D721Med (cell line): ENCODE measurements at regions not wholly inside any gene's neighbourhood (a gene's known extent, or its start where the extent isn't known, plus 50 kb on each side); places are given as distances from the start of the nearest gene placed in this dataset.

ENCODE experiments used
- DNase-seq: peaks from one replicate; pipeline ENCODE4 v3.0.0; 2011; ENCODE audit warnings: low spot score; ENCODE audit not compliant: insufficient read length
- FAIRE-seq: peaks from 2 replicates; lab custom pipeline; 2011; peaks lifted over from hg19 to GRCh38; lab: Jason Lieb, UNC
- TF ChIP-seq, protein P1 (sequence below): IDR thresholded peaks from 2 replicates; pipeline ENCODE4 v1.5.1; 2012; ENCODE audit warnings: mild to moderate bottlenecking, control low read depth; ENCODE audit not compliant: insufficient read depth; ENCODE audit errors: missing control alignments

DNA sequence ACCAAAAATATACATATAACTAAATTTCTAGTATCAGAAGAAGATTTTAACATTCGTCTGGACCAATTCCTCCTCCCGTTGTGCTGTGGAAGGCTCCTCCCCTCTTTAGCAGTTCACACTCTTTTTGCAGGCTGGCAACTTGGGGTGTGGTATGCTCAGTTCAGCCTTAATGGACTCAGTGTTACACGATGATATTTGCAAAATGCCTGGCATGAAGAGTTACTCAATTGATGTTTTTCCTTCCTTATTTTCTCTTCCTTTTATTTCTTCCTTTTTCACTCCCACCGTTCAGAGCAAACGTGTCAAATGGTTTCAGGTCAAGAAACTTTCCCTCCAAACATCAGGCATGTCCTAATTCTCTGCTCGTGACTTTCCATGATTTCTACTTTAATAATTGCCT, 248.3 kb downstream of the PHF14 start:
- FAIRE-seq = no peak
- no peak for DNase-seq
- TF ChIP-seq, protein P1, sequence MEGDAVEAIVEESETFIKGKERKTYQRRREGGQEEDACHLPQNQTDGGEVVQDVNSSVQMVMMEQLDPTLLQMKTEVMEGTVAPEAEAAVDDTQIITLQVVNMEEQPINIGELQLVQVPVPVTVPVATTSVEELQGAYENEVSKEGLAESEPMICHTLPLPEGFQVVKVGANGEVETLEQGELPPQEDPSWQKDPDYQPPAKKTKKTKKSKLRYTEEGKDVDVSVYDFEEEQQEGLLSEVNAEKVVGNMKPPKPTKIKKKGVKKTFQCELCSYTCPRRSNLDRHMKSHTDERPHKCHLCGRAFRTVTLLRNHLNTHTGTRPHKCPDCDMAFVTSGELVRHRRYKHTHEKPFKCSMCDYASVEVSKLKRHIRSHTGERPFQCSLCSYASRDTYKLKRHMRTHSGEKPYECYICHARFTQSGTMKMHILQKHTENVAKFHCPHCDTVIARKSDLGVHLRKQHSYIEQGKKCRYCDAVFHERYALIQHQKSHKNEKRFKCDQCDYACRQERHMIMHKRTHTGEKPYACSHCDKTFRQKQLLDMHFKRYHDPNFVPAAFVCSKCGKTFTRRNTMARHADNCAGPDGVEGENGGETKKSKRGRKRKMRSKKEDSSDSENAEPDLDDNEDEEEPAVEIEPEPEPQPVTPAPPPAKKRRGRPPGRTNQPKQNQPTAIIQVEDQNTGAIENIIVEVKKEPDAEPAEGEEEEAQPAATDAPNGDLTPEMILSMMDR = no peak

DNA sequence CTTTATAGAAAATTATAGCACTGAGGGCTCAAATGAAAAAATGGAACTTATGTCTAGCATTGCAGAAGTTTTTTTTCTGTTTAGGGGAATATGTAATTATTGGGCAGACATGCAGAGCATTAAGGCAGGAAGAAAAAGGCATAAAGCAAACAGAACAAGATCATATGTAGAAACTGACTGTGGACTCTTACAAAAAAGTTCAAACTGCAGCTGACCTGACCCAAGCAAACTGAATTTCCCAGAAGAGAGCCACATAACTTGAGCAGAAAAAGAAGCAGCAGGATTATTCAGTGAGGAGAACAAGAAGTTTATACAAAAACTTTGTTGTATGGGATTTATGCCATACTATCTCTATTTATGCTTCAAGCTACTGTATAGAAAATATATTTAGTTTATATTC, 250.9 kb downstream of the PHF14 start:
- TF ChIP-seq, protein P1 = no peak
- FAIRE-seq (no peak), DNase-seq (no peak)

DNA sequence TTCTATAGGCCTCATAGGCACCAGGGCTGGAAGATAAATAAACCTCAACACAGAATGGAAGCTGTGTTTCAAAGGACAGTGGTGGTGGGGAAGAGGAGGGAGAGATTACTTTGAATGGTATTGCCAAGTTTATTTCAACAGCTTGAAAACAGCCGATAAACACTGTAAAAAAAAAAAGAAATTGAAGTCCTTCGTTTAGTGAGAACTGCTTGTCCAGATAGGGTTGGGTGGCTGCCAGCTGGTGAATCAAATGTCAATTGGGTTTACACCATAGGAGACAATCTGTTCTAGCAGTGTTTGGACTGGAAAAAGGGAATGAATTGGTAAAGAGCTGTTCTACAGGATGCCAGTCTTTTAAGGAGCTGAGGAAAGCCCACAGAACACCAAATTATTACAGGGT, 254.8 kb downstream of the PHF14 start:
- TF ChIP-seq, protein P1 = no peak
- DNase-seq (no peak), FAIRE-seq (no peak)

DNA sequence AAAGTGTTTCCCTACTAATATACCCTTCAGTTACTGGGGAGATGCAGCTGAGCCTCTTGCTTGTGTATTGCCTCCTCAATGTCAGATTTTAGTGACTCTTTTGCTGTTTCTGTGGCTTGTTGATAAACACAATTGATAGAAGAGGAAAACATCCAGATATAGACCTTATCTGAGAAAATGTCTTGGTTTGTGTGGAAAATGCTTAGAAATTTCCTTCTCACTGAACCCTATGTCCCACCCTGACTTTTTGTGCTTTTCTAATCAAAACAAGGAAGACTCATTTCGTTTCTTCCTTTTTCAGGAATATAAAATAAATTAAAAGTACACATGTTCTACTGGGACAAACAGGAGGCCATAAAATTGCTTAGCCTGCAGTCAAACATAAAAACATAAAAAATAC, 257.5 kb downstream of the PHF14 start:
- no peak for DNase-seq
- TF ChIP-seq, protein P1 = no peak
- no peak for FAIRE-seq

DNA sequence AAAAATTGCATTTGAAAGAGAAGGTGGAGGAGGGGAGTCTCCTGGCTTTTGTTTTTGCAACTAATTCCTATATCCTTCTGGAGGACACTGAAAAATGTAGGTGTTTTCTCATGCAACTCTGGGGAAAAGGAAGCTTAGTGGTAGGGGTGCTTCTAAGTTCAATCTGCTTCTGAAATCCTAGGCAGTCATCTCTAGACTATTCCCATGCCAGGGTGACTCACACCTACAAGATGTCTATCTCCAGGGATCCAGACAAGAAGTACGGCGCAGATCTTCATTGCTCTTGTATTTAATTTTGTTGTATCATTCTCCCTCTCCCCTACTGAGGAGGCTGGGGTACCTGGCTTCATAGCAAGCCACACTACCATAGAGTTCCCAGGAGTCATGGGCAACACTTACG, 258.8 kb downstream of the PHF14 start:
- FAIRE-seq (no peak), DNase-seq (no peak)
- TF ChIP-seq, protein P1 = no peak

DNA sequence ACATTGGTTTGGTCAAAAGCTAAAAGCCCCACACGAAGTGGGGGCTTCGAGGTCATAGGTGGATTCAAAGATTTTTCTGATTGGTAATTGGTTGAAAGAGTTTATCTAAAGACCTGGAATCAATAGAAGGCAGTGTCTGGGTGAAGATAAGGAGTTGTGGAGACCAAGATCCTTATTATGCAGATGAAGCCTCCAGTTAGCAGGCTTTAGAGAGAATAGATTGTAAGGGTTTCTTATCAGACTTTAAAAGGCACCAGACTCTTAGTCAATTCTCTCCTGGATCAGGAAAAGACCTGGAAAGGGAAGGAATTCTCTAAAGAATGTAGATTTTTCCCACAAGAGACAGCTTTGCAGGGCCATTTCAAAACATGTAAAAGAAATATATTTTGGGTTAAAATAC, 260.2 kb downstream of the PHF14 start:
- DNase-seq (no peak), FAIRE-seq (no peak)
- TF ChIP-seq, protein P1 = no peak

DNA sequence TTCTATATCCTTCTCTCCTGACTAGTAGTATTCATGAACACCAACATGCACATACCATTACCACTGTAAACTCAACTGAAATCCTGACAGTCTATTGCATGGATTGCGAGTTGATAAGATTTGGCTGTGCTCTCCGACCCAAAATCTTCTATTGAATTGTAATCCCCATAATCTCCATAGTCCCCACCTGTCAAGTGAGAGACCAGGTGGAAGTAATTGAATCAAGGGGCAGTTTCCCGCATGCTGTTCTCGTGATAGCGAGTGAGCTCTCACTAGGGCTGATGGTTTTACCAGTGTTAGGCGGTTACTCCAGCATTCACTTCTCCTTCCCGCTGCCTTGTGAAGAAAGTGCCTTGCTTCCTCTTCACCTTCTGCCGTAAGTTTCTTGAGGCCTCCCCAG, 261.8 kb downstream of the PHF14 start:
- TF ChIP-seq, protein P1 = no peak
- DNase-seq (no peak), FAIRE-seq (peak; percentile 16)
